MV-4-11 (cell line): ENCODE measurements at regions not wholly inside any gene's neighbourhood (a gene's known extent, or its start where the extent isn't known, plus 50 kb on each side); places are given as distances from the start of the nearest gene placed in this dataset.
"Not testable (repeated sequence)": the region's sequence is repeated elsewhere in the genome, so short reads cannot be mapped to it uniquely, and the experiment has no call there.

ENCODE experiments used
- DNase-seq: peaks from one replicate; lab custom pipeline; 2025; lab: John Stamatoyannopoulos, UW

DNA sequence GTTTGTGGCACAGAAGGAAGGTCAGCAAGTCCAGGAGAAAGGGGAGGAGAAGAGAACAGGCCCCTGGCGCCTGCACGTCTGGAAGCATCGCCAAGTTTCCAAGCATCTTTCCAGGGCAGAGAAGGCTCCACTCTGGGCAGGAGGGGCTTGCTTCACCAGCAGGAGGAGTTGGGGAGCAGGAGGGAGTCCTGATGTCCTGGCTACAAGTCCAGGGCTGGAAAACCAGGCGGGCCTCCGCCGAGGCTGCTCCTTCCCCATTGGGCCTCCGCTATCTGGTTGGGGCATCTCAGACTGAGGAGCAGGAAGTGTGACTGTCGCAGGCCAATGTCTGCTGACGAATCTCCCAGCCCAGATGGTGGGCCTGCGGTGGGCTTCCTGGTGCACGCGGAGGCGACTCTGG lies 421.9 kb downstream of the PREX1 start:
- DNase-seq, result no peak

DNA sequence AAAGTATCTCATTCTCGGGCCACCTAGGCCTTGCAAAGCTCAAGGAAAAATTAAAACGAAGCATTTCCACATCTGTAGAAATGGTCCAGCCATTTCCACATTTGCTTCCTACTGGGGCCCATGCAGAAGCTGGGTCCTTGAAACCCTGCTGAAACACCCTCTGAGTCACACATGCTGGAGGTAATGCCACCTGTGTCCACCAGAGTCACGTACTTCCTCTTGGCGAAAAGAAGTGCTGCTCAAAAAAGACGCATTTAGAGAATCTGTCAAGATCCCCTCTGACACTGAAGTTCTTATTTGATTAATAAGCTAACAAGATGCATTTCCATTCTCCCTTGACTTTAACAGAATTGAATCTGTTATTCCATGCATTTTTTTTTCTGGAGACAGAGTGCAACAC lies 423.2 kb downstream of the PREX1 start:
- DNase-seq, result no peak

DNA sequence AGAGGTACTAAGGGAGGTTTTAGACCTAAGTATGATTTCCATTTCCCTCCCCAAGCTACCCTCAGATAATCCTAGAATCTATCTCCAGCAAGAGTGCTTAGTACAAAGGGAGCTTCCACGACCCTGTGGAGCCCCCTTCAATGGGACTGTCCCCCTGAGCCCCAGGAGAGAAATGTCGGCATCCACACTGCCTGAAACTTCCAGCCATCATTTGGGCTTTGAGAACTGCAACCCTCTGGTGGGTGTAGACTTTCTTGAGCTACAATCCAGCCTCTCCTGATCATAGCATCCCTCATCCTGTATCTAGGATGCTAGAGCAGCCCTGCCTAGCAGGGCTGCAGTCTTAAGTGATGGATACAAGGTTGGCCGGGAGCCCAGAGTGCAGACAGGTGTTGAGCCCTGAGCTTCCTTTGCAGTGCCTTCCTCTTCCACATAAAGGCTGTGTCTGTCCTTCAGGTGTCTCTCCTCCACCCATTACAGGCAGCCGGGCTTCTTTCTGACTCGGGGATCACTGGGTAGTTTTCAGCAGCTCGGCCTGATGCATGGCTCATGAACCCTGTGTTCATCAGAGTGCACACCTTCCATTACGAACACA lies 424.5 kb downstream of the PREX1 start:
- no peak for DNase-seq

DNA sequence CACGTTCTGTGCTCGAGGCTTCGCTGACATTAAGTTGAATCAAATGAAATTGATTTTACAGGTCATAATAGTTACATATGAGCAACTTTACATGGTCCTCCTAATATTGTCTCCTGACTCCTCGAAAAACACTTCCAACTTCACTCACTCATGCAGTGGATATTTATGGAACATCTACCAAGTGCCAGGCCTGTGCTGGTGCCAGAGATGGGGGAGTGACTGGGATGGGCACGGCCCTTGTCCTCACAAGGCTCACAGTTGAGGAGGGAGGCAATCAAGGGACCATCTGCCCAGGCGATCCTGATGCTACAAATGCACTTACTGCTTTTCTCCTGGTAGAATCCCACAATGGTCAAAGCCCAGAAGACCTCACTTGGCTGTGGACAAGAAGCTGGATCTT lies 426.4 kb downstream of the PREX1 start:
- DNase-seq, result no peak

DNA sequence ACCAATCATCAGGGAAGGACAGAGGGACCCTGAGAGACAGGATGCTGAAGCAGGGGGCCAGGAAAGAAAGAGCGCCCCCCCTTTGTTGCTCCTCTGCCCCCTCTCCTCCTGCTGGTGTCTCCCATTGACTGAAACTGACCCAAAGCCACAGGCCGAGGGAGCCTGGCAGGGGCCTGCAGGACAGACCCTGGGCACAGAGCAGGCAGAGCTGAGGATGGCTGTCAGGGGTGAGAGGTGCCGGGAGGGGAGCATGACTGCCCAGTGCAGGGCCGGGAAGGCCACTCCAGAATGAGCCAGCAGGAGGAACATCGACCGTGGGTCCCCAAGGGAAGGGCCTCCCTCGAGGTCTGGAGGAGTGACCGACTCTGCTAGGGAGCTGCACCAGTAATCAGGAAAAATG lies 427.8 kb downstream of the PREX1 start:
- DNase-seq, result no peak

DNA sequence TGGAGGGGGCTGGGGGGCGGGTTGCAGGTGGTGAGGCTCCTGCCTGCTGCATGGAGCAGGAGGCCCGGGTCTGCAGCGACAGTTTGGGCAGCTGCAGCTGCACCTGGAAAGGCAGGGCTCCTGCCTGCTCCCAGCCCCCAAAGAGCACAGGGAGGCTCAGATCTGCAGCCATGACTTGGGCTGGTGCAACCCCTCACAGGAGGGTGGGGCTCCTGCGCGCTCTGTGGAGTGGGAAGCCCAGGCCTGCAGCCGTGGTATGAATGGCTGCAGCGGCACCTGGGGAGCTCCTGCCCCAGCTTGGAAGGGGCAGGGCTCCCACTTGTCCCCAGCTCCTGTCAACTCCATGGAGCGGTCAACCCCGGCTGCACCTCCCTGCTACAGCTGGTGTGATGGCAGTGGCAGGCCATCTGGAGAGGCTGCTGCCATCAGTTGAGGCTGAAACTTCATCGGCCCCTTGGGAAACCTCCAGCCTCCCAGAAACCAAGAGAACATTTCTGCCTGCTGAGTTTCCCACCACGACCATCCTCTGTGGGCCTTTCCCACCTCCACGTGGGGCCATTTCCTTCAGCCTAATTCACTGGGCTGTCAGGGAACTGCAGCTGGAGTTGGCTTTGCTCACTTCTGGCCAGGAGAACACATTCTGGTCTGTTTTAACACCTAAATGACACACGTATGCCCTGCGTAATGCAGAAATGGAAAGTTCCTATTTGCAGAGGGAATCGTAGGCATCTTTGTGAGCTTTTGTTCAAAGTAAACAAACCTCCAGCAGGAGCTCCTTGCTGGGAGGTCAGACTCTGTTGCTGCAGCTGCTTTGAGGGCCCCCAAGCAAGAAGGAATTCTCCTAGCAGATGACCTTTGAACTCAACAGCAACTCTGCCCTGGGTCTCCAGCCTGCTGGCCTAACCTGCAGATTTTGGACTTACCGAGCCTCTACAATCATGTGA lies 429.0 kb downstream of the PREX1 start:
- no peak for DNase-seq

DNA sequence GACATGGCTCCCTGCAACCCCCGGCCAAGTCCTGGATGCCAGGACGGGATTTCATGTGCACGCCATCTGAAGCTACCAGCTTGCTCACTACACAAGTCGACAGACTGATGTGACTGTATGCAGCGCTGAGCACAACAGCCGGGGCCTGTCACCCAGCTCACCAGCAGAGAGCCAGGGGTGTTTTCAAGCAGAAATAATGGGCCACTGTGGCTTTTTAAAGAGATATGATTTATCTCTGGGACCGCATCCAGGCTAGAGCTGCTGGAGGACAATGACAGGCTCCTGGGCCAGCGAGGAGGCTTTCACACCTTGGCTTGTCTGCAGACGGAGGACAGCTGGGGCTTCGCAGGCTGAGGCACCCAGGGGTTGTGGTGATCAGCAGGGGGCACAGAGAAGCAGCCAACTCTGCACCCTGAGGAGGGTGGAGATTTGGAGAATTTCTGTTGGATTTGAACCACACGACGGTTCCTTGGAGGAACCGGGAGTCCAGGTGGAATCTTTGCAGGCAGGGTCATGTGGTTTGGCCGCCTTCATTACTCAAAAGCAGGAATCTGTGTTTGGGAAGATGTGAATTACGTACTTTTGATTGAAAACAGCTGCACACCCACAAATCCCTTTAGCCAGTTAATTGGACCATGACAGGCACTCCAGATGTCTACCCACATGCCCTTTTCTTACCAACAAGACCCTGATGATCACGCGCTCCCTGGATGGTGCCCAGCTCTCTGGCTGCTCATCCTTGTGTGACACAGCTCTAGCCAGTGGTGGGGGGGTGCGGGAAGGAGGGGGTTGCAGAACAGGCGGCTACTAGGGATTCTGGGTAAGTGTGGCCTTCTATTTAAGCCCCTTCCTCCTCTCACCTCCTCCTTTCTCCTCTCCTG lies 430.6 kb downstream of the PREX1 start:
- DNase-seq, result not testable (repeated sequence)

DNA sequence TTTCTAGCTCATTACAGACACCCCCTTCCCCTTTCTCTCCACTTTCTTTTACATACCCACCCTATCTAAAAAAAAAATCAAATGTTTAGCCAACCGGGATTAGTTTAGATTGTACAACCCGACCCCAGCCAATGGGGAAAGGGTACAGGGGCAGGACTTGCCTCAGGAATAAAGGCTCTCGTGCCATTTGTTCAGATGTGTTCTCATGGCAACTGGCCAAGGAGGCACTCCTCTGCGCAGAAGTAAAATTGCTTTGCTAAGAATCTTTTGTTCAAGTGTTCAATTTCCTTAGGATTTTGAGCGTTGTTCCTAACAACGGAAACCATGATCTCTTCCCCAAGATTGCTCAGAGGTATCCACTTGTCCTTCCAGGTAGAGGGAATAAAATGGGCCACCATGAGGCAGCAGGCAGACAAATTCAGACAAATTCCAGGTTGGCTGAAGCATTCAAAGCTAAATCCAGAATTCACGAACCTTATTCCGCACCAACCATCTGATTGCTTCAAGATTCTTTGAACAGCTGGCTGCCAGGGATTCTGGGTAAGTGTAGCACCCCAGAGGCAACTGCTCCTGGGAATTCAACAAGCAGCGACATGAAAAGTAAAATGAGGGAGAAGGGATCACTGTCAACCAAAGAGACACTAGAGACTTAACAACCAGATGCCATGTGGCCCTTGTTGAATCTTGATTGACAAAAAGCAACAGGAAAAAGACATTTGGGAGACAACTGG lies 431.8 kb downstream of the PREX1 start:
- DNase-seq, result no peak

DNA sequence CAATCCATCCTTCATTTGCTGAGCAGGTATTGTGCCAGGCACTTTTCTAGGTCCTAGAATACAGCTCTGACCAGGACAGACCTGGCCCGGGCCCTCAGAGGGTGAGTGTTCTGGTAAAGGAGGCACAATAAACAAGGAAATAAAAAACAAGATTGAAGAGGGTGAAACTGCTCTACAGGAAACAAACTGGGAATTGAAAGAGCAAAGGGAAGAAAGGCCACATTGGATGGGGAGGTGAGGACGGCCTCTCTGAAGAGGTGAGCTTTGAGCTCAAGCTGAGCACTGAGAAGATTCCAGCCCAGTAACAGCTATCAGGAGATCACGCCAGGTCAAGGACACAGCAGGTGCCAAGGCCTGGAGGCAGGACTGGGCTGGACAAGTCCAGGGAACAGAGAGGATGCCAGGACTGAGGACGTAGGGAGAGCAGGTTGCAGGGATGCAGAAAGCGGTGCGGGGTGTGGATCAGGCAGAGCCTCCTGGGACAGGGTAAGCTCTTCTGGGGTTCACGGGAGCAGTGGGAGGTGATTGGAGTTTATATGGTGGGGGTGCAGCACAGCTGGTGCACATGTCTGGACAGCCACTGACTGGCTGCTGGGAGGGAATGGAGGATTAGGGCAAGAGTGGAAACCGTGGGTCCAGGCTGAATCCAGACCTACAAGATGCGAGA lies 433.3 kb downstream of the PREX1 start:
- DNase-seq, result no peak

DNA sequence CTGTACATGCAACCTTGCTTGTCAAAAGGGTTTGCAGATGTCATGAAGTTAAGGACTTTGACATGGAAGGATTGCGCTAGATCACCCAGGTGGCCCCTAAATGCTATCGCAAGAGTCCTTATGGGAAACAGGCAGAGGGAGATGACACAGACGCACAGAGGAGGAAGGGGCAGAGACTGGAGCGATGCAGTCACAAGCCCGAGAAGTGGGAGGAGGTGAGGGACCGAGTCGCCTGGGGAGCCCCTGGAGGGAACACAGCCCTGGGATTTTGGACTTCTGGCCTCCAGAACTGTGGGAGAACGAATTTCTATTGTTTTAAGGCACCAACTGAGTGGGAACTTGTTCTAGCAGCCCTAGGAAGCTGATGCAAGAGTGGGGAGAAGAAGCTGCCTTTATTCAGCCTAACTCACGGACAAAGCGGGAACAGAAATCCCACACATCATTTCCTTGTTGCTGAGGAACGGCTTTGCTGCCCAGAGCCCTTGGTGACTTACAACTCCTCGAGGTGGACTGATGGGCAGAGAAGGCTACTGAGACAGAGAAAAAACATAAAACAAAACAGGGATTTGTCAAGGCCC lies 434.0 kb downstream of the PREX1 start:
- DNase-seq, result no peak

DNA sequence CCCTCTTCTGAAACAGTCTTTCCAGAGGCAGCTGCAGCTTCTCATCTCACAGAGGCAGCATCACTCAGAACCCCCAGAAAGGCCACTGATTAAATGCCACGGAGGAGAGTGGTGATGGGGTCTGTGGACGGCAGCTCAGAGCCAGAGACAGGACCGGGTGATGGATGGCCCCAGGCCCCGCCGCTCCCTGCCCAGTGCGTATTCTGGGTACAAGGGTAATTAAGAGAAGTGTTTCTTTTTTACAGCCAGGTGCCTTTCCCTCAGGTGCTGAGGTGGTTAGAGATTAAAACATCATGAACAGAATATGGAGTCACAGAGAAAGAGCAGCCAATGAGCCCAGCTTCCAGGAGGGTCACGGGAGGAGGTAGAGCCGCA lies 434.5 kb downstream of the PREX1 start:
- no peak for DNase-seq

DNA sequence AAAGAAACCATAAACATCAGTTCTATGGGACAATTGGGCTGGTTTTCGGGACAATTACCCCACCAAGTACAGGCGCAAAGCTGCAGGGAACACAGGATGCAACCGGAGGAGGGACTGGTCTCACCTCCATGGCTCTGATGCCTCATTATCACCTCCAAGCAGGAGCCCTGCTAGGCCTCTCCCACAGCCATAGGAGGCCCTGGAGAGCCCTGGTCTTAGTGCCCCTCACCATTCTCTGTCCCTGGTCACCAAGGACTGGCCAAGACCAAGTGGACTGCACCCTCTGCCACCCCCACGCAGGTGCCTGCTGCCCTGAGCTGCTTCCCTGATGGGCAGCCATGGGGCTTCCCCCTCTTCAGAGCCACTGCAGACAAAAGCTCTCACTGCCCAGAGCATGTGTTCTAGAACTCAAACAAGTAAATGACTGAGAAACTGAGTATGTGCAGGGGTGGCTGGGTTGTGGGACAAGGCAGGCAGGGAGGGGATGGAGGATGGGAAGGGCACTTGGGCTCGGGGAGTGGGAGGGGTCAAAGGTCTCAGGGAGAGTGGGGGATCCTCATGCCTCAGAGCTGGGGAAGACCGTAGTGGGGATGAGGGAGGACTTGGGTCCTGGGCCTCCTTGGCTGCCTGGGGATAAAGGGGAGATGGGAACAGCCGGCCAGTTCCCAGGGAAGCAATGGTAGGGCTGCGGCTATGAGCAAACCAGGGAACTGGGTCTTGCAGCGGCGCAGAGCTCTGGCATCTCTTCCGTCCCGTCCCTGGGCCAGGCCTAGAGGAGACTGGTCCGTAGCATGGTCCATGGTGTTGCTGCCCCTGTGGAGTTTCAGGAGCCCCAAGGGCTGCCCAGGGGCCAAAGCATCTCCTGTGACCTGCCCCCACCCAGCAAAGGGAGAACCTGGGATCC lies 435.1 kb downstream of the PREX1 start:
- no peak for DNase-seq

DNA sequence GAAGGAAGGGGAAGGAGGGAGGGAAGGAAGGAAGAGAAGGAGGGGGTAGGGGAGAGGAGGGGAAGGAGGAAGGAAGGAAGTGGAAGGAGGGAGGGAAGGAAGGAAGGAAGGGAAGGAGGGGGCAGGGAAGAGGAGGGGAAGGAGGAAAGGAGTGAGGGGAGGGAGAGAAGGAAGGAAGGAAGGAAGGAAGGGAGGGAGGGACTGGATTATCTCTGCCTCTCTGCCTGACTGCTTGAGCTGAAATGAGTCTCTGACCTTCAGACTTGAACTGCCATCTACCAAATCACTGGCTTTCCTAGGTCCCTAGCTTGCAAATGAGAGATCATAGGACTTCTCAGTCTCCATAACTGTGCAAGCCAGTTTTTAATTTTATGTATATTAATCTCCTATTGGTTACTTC lies 436.8 kb downstream of the PREX1 start:
- DNase-seq, result no peak

DNA sequence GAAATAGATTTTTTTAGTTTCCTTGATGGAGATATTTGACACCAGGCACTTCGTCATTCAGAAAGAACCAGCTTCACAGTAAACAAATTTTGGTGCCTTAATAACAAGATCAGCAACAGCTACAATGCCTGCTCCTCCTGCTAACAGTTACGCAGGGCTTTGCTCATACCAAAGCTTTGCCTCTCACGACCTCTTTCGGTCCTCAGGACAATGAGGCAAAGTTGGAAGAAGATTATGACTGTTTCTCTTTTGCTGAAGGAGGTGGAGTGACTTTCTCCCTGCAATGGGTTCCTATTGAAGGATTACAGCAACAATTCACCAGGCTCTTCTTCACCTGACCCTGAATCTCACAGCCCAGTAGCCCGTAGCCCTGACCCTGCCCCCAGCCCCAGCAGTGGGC lies 440.1 kb downstream of the PREX1 start:
- no peak for DNase-seq

DNA sequence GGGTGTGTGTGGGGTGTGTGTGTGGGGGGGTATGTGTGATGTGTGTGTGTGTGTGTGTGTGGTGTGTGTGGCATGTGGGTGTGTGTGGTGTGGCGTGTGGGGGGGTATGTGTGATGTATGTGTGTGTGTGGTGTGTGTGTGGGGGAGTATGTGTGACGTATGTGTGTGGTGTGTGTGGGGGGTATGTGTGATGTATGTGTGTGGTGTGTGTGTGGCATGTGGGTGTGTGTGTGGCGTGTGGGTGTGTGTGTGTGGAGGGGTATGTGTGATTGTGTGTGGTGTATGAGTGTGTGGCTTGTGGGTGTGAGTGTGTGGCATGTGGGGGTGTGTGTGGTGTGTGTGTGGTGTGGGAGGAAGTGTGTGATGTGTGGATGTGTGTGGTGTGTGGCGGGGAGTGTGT lies 442.3 kb downstream of the PREX1 start:
- no peak for DNase-seq

DNA sequence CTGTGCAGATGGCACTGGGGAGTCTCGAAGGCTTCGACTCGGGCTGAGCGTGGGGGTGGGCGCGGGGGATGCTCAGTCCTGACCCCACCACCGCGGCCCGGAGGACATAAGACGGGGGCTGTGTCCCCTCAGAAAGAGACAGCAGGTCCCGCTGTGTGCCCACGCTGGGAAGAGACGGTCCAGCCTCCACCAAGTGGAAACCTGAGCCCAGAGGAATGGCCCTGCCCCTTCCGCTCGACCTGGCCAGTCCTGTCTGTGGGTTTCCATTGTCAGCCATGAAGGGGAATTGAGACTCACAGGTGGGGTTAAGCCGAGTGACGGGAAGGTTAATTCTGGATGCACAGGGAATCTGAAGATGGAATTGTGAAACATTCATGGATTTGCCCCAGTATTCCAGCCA lies 442.7 kb downstream of the PREX1 start:
- DNase-seq, result no peak

DNA sequence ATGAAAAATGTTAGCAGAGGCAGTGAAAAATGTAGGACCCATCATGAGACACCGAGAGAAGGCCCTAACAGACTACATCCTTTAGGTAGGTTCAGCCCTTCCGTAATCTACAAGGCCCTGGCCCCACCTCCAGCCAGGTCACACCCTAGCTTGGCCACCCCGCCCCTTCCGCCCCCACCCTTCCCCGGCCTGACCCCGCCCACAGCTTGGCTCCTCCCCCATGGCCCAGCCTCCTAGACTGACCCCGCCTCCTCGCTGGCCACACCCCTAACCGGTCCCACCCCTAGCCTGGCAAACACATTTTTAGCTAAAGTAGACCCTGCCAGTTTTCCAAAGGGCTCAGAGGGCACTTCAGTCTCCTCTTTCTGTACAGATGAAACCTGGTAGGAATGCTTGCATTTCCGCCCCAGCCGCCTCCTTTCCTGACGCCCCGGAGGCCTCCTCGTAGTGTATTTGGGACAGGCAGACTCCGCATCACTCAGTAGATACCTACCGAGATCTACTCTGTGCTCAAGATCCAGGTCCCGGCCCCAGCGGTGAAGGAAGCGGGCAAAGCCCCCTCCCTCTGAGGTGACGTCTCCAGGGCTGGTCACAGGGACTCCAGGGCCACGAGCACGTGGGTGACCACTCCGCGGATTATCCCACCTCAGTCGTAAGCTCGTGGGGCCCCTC lies 443.5 kb downstream of the PREX1 start:
- DNase-seq, result no peak

DNA sequence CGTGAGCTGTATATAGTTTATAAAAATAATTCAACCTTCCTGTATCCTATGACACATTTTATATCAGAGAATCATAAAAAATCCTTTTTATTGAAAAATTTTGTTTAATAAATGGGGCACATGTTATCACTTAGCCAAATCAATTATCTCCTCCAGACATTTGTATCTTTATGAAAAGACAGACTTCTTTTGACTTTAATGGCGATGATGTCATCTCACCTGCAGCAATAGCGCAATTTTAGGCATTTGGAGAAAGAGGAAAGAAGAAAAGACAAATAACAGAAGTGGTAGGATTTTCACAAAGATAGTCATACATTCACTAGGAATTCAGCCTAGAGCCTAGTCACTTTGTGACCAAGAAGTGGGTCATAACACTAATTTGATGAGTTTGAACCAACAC lies 444.5 kb downstream of the PREX1 start:
- no peak for DNase-seq

DNA sequence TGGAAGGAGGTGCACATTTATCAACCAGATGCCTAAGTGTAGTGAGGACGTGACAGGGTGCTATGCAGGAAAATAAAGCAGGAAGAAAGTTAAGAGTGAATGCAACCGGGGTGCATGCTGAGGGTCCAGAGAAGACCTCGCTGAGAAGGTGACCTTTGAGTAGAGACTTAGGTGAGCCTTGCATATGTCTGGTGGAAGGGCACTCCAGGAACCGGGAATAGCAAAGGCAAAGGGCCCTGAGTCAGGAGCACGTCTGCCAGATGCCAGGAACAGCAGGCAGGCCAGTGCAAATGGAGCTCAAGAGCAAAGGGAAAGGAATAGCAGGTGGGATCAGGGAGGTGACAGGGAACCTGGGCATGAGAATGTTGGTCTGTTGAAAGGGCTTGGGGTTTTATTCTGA lies 445.5 kb downstream of the PREX1 start:
- no peak for DNase-seq
